ENCODE measurements at regions not wholly inside any gene's neighbourhood (a gene's known extent, or its start where the extent isn't known, plus 50 kb on each side); places are given as distances from the start of the nearest gene placed in this dataset.

DNA sequence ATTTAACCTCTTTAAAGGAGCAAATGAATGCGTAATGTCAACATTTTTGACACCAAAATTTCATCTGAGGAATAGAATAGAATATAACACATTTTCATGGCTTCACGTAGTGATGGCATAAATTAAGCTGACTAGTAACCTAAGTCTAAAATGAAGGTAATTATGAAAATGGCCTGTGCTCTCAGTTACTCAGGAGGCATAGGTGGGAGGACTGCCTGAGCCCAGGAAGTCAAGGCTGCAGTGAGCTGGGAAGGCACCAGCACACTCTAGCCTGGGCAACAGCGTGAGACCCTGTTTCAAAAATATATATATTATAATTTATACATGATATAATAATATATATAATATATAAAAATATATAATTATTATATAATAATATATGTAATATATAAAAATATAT lies 383.2 kb upstream of the ATP2B1 start:
- TF ChIP-seq, protein P1, sequence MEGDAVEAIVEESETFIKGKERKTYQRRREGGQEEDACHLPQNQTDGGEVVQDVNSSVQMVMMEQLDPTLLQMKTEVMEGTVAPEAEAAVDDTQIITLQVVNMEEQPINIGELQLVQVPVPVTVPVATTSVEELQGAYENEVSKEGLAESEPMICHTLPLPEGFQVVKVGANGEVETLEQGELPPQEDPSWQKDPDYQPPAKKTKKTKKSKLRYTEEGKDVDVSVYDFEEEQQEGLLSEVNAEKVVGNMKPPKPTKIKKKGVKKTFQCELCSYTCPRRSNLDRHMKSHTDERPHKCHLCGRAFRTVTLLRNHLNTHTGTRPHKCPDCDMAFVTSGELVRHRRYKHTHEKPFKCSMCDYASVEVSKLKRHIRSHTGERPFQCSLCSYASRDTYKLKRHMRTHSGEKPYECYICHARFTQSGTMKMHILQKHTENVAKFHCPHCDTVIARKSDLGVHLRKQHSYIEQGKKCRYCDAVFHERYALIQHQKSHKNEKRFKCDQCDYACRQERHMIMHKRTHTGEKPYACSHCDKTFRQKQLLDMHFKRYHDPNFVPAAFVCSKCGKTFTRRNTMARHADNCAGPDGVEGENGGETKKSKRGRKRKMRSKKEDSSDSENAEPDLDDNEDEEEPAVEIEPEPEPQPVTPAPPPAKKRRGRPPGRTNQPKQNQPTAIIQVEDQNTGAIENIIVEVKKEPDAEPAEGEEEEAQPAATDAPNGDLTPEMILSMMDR (IDR thresholded peaks at IDR 0.05) = no peak
- TF ChIP-seq POLR2AphosphoS5 (IDR thresholded peaks at IDR 0.05) (no peak), POLR2A (IDR thresholded peaks at IDR 0.05) (no peak)
